HepG2 (cell line): ENCODE measurements at regions not wholly inside any gene's neighbourhood (a gene's known extent, or its start where the extent isn't known, plus 50 kb on each side); places are given as distances from the start of the nearest gene placed in this dataset.
"Not testable (repeated sequence)": the region's sequence is repeated elsewhere in the genome, so short reads cannot be mapped to it uniquely, and the experiment has no call there.

Experiments used
- ATAC-seq: fragments of 200-7000 bp; cut with Tn5 transposase; 3 replicates; pipeline ENCODE4 v1.9.1; 2020; ENCODE audit warnings: mild to moderate bottlenecking, moderate library complexity
- BruUV-seq: library from RNA; stranded (reverse); fragments of 400-500 nt; replicated peaks from 2 replicates; lab custom pipeline; 2021; lab: Mats Ljungman, UMichigan
- CTCF ChIA-PET: fragments of 300-600 bp; formaldehyde crosslinking; extraction: SDS; loops from one replicate; lab custom pipeline; 2021; ENCODE audit warnings: low total read pairs, inconsistent platforms, low intra/inter-chr PET ratio; lab: Yijun Ruan, JAX
- POLR2A ChIA-PET: fragments of 350-600 bp; sonication (Branson Sonifier 250); formaldehyde crosslinking; loops from one replicate; lab custom pipeline; 2020; ENCODE audit warnings: antibody characterized with exemption, inconsistent platforms; lab: Yijun Ruan, JAX
- DNase-seq: peaks from one replicate; pipeline ENCODE4 v3.0.0-alpha.2; 2015; ENCODE audit warnings: low spot score
- FAIRE-seq: peaks from 3 replicates; lab custom pipeline; 2011; peaks lifted over from hg19 to GRCh38; lab: Jason Lieb, UNC
- H2AFZ ChIP-seq: one replicate; pipeline ENCODE4 v1.6.1; 2011; ENCODE audit warnings: low read length, inconsistent platforms
- H3K27ac ChIP-seq: fragments of 300-600 bp; 3 replicates; pipeline ENCODE4 v1.8.0; 2011; ENCODE audit warnings: mixed run types, mild to moderate bottlenecking, mixed read lengths, low read length, inconsistent platforms; ENCODE audit not compliant: insufficient read depth; ENCODE audit errors: extremely low read length
- H3K27me3 ChIP-seq, 2 experiments: fragments of 200-600 bp in 1 of 2; 2 replicates in 1 of 2; 3 replicates in 1 of 2; pipeline versions ENCODE4 v1.6.0 to v1.8.0; 2011; ENCODE audit warnings: low read length in 2 of 2, mild to moderate bottlenecking in 2 of 2, moderate library complexity in 2 of 2, inconsistent platforms in 1 of 2; ENCODE audit not compliant: insufficient read depth in 2 of 2, control insufficient read depth in 1 of 2
- H3K36me3 ChIP-seq, 2 experiments: fragments of 200-600 bp in 1 of 2; replicated peaks in 1 of 2; 2 replicates in 1 of 2; 3 replicates in 1 of 2; pipeline versions ENCODE4 v1.5.1 to v1.8.0; 2011; ENCODE audit warnings: low read length in 2 of 2, inconsistent platforms in 1 of 2; ENCODE audit not compliant: insufficient read depth in 2 of 2, control insufficient read depth in 1 of 2
- H3K4me1 ChIP-seq: 2 replicates; pipeline ENCODE4 v1.5.1; 2012; ENCODE audit warnings: low read length, inconsistent platforms; ENCODE audit not compliant: insufficient read depth
- H3K4me2 ChIP-seq: 2 replicates; pipeline ENCODE4 v1.6.0; 2011; ENCODE audit warnings: low read depth, low read length, inconsistent platforms
- H3K4me3 ChIP-seq, 3 experiments: fragments of 200-600 bp in 1 of 3; sonication (generic), shearing (Covaris generic) in 1 of 3; replicated peaks in 1 of 3; 2 replicates each; pipeline ENCODE4 v1.5.1; 2011 to 2016; ENCODE audit warnings: low read length in 3 of 3, inconsistent platforms in 2 of 3, low read depth in 2 of 3, mild to moderate bottlenecking in 2 of 3, control low read depth in 1 of 3, mixed read lengths in 1 of 3; ENCODE audit not compliant: insufficient read depth in 1 of 3
- H3K79me2 ChIP-seq: one replicate; pipeline ENCODE4 v1.6.1; 2011; ENCODE audit warnings: low read length, inconsistent platforms; ENCODE audit not compliant: insufficient read depth
- H3K9ac ChIP-seq: 2 replicates; pipeline ENCODE4 v1.6.0; 2011; ENCODE audit warnings: mild to moderate bottlenecking, low read depth, low read length, inconsistent platforms; ENCODE audit not compliant: insufficient read depth
- H3K9me3 ChIP-seq: 2 replicates; pipeline ENCODE4 v1.5.1; 2012; ENCODE audit warnings: mild to moderate bottlenecking, low read length
- H4K20me1 ChIP-seq: 2 replicates; pipeline ENCODE4 v1.6.0; 2011; ENCODE audit warnings: inconsistent platforms, mild to moderate bottlenecking, low read length, moderate library complexity; ENCODE audit not compliant: insufficient read depth
- FOXA1 ChIP-seq, 2 experiments: fragments of 450-650 bp in 1 of 2; sonication (generic) in 1 of 2; formaldehyde crosslinking in 1 of 2; IDR thresholded peaks; 2 replicates each; pipeline versions ENCODE4 v1.4.0 to v1.6.1; 2016 to 2020; ENCODE audit warnings: missing genetic modification reagents in 1 of 2
- FOXA3 ChIP-seq: IDR thresholded peaks from 2 replicates; pipeline ENCODE4 v1.6.1; 2016; ENCODE audit warnings: missing genetic modification reagents, missing compliant biosample characterization
- SALL1 ChIP-seq: sonication (generic); formaldehyde crosslinking; IDR thresholded peaks from 2 replicates; pipeline ENCODE4 v1.8.0; 2022; ENCODE audit warnings: mild to moderate bottlenecking, missing genetic modification reagents
- ZNF281 ChIP-seq: sonication (generic); formaldehyde crosslinking; IDR thresholded peaks from 2 replicates; pipeline ENCODE4 v1.4.0; 2020; ENCODE audit warnings: missing genetic modification reagents, borderline replicate concordance
- ZNF292 ChIP-seq: sonication (generic); formaldehyde crosslinking; IDR thresholded peaks from 2 replicates; pipeline ENCODE4 v1.8.1; 2022; ENCODE audit warnings: mild to moderate bottlenecking, low read depth, missing genetic modification reagents, borderline replicate concordance
- ZNF598 ChIP-seq: sonication (generic); formaldehyde crosslinking; IDR thresholded peaks from 2 replicates; pipeline ENCODE4 v1.5.1; 2020; ENCODE audit warnings: mild to moderate bottlenecking, missing genetic modification reagents, borderline replicate concordance
- WGBS: methylation state at CpG from one replicate; pipeline ENCODE4 v1.1.6; 2017; ENCODE audit warnings: low lambda C conversion rate; 5-methylcytosine and 5-hydroxymethylcytosine counted together
- in situ Hi-C: cut with HindIII; loops from 2 replicates; pipeline ENCODE4 v1.10.0; 2017; ENCODE audit warnings: low pct_unique_long_range_greater_than_20kb; ENCODE audit not compliant: extremely low pct_ligation_motif_present
- intact Hi-C: fragments of 100-400 bp; cut with micrococcal nuclease; formaldehyde crosslinking; loops from one replicate; pipeline ENCODE4 v1.10.0; 2022; ENCODE audit not compliant: unreplicated experiment

DNA sequence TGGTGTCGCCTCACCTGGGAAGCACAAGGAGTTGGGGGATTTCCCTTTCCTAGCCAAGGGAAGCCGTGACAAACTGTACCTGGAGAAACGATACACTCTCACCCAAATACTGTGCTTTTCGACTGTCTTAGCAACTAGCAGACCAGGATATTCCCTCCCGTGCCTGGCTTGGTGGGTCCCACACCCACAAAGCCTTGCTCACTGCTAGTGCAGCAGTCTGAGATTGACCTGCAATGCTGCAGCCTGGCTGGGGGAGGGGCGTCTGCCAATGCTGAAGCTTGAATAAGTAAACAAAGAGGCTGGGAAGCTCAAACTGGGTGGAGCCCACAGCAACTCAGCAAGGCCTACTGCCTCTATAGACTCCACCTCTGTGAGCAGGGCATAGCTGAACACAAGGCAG lies 448.6 kb upstream of the FSIP2 start:
- H3K9me3 ChIP-seq; H3K27ac ChIP-seq; H4K20me1 ChIP-seq; BruUV-seq; H3K27me3 ChIP-seq; H3K9ac ChIP-seq; H3K4me1 ChIP-seq; POLR2A ChIA-PET; H3K79me2 ChIP-seq; H3K36me3 ChIP-seq; TF ChIP-seq FOXA1 (IDR thresholded peaks at IDR 0.05): not testable (repeated sequence)
- CTCF ChIA-PET, result interaction anchor here (1.8 kb wide), 1 partner anchor 449 kb away, joined by 10 read pairs; the partner anchor contains the start of gene FSIP2
- peak; percentile 15 for FAIRE-seq
- H2AFZ ChIP-seq, result peak overlapping the region; percentile 32
- peak; percentile 75 for ATAC-seq
- TF ChIP-seq ZNF281 (CRISPR knock-in tag), result peak; percentile 91
- peak; percentile 54; the same call in 1 of the 2 replicates for TF ChIP-seq FOXA3
- peak; percentile 69 for TF ChIP-seq FOXA1 (CRISPR knock-in tag; IDR thresholded peaks at IDR 0.05)
- peak; percentile 65; the same call in 1 of the 2 replicates for TF ChIP-seq ZNF598 (CRISPR knock-in tag)
- peak; percentile 27; the same call in 1 of the 2 replicates for TF ChIP-seq ZNF292 (CRISPR knock-in tag)
- peak; percentile 43; the same call in 1 of the 2 replicates for TF ChIP-seq SALL1
- intact Hi-C loops (loop anchor here (5.0 kb wide), 1 partner anchor 447 kb away; the partner anchor contains the start of gene FSIP2), in situ Hi-C loops (loop anchor here (25.0 kb wide), 1 partner anchor 1172 kb away; no protein-coding TSS in a partner anchor)
- H3K4me3 ChIP-seq, result peak overlapping the region in 2 of 3 experiments; percentile 33 to 55; a peak in 4 of 6 replicates
- H3K4me2 ChIP-seq, result peak overlapping the region; percentile 76
- DNase-seq, result peak; percentile 64
- WGBS, result 0% methylated on average over 6 of the region's 6 CpGs
